ENCODE measurements at regions not wholly inside any gene's neighbourhood (a gene's known extent, or its start where the extent isn't known, plus 50 kb on each side); places are given as distances from the start of the nearest gene placed in this dataset.

- no peak overlapping the region for H3K4me3 Mint-ChIP-seq
- Histone ChIP-seq H3K36me3 (ENCODE audit: insufficient read depth, low read length) (no peaks in the 10 kb centered on the region), H3K4me3 (ENCODE audit: low read length) (no peak overlapping the region), H3K27ac (ENCODE audit: low read depth in 1 of 2, low read length in 2 of 2) (no peak overlapping the region), H3K4me1 (ENCODE audit: insufficient read depth, low read length) (no peaks in the 10 kb centered on the region), H3K9me3 (ENCODE audit: control insufficient read depth in 1 of 2, insufficient read depth in 1 of 2, low read length in 2 of 2) (no peaks in the 10 kb centered on the region), H3K27me3 (ENCODE audit: control insufficient read depth in 1 of 2, insufficient read depth in 2 of 2, low read length in 2 of 2) (no peaks in the 10 kb centered on the region)
- DNase-seq (no peak), ATAC-seq (ENCODE audit: poor library complexity) (no peak)
- H3K27ac Mint-ChIP-seq, result no peak overlapping the region
- intact Hi-C loops (cut with DNase I, micrococcal nuclease), result no loop called here
- POLR2A ChIA-PET, result no interaction called here
- no peaks in the 10 kb centered on the region for H3K9me3 Mint-ChIP-seq
- H3K36me3 Mint-ChIP-seq (ENCODE audit: low read depth), result no peaks in the 10 kb centered on the region
- no peaks in the 10 kb centered on the region for H3K4me1 Mint-ChIP-seq (ENCODE audit: low read depth)
- CTCF ChIA-PET, result no interaction called here
- no peak for TF ChIP-seq CTCF (IDR thresholded peaks at IDR 0.05)
- H3K27me3 Mint-ChIP-seq, result no peaks in the 10 kb centered on the region
Observed at GRCh38 chr1:88371436-88372023, 312.5 kb upstream of the PKN2 start.

GRCh38 chr1:88375977-88376376, 308.1 kb upstream of the PKN2 start:
- Mint-ChIP-seq H3K9me3 (peaks cover 2% of the 10 kb centered on the region), H3K27ac (no peak overlapping the region), H3K4me1 (ENCODE audit: low read depth) (no peaks in the 10 kb centered on the region), H3K36me3 (ENCODE audit: low read depth) (no peaks in the 10 kb centered on the region), H3K27me3 (peaks cover 4% of the 10 kb centered on the region), H3K4me3 (no peak overlapping the region)
- H3K27ac ChIP-seq (ENCODE audit: low read depth in 1 of 2, low read length in 2 of 2), result no peak overlapping the region
- no peaks in the 10 kb centered on the region for H3K27me3 ChIP-seq (ENCODE audit: control insufficient read depth in 1 of 2, insufficient read depth in 2 of 2, low read length in 2 of 2)
- no peak for TF ChIP-seq CTCF (IDR thresholded peaks at IDR 0.05)
- ChIA-PET POLR2A (no interaction called here), CTCF (no interaction called here)
- no peaks in the 10 kb centered on the region for H3K9me3 ChIP-seq (ENCODE audit: control insufficient read depth in 1 of 2, insufficient read depth in 1 of 2, low read length in 2 of 2)
- ATAC-seq (ENCODE audit: poor library complexity) (no peak), DNase-seq (no peak)
- intact Hi-C loops (cut with DNase I, micrococcal nuclease), result no loop called here
- no peak overlapping the region for H3K4me3 ChIP-seq (ENCODE audit: low read length)
- no peaks in the 10 kb centered on the region for H3K4me1 ChIP-seq (ENCODE audit: insufficient read depth, low read length)
- no peaks in the 10 kb centered on the region for H3K36me3 ChIP-seq (ENCODE audit: insufficient read depth, low read length)

- Mint-ChIP-seq H3K27me3 (peaks cover 4% of the 10 kb centered on the region), H3K4me3 (no peak overlapping the region), H3K27ac (no peak overlapping the region), H3K4me1 (ENCODE audit: low read depth) (no peaks in the 10 kb centered on the region), H3K36me3 (ENCODE audit: low read depth) (no peaks in the 10 kb centered on the region), H3K9me3 (peaks cover 2% of the 10 kb centered on the region)
- DNase-seq (no peak), ATAC-seq (ENCODE audit: poor library complexity) (no peak)
- POLR2A ChIA-PET, result no interaction called here
- H3K27ac ChIP-seq (ENCODE audit: low read depth in 1 of 2, low read length in 2 of 2), result no peak overlapping the region
- no peaks in the 10 kb centered on the region for H3K4me1 ChIP-seq (ENCODE audit: insufficient read depth, low read length)
- no peak overlapping the region for H3K4me3 ChIP-seq (ENCODE audit: low read length)
- CTCF ChIA-PET, result no interaction called here
- intact Hi-C loops (cut with DNase I, micrococcal nuclease), result no loop called here
- no peaks in the 10 kb centered on the region for H3K36me3 ChIP-seq (ENCODE audit: insufficient read depth, low read length)
- no peaks in the 10 kb centered on the region for H3K9me3 ChIP-seq (ENCODE audit: control insufficient read depth in 1 of 2, insufficient read depth in 1 of 2, low read length in 2 of 2)
- TF ChIP-seq CTCF (IDR thresholded peaks at IDR 0.05), result no peak
- H3K27me3 ChIP-seq (ENCODE audit: control insufficient read depth in 1 of 2, insufficient read depth in 2 of 2, low read length in 2 of 2), result no peaks in the 10 kb centered on the region
Observed at GRCh38 chr1:88376421-88376820, 307.7 kb upstream of the PKN2 start.

Data from CD4-positive, alpha-beta T cell (primary cell).